Right lobe of liver (tissue), 4 donors: ENCODE measurements at regions not wholly inside any gene's neighbourhood (a gene's known extent, or its start where the extent isn't known, plus 50 kb on each side); places are given as distances from the start of the nearest gene placed in this dataset.

Experiments
- POLR2A ChIP-seq: fragments of 450-650 bp; IDR thresholded peaks from one replicate; pipeline ENCODE4 v1.6.1; 2017; ENCODE audit warnings: antibody characterized with exemption, mild to moderate bottlenecking
- TF ChIP-seq, protein P1 (sequence below), 4 donors: fragments of 200-600 bp in 3 of 4; fragments of 450-650 bp in 1 of 4; IDR thresholded peaks; one replicate each; pipeline versions ENCODE4 v1.5.1 to v1.8.0; 2016 to 2022; ENCODE audit warnings: antibody characterized with exemption in 4 of 4, mild to moderate bottlenecking in 2 of 4
- donor health status: DM: no; HTN: no; CAD: no.
- donor health status: DM: no; HTN: no; CAD: no.
- donor health status: DM: no; HTN: yes; CAD: no.

GRCh38 chr5:74426506-74426905, 214.0 kb downstream of the ENC1 start:
- TF ChIP-seq, protein P1, sequence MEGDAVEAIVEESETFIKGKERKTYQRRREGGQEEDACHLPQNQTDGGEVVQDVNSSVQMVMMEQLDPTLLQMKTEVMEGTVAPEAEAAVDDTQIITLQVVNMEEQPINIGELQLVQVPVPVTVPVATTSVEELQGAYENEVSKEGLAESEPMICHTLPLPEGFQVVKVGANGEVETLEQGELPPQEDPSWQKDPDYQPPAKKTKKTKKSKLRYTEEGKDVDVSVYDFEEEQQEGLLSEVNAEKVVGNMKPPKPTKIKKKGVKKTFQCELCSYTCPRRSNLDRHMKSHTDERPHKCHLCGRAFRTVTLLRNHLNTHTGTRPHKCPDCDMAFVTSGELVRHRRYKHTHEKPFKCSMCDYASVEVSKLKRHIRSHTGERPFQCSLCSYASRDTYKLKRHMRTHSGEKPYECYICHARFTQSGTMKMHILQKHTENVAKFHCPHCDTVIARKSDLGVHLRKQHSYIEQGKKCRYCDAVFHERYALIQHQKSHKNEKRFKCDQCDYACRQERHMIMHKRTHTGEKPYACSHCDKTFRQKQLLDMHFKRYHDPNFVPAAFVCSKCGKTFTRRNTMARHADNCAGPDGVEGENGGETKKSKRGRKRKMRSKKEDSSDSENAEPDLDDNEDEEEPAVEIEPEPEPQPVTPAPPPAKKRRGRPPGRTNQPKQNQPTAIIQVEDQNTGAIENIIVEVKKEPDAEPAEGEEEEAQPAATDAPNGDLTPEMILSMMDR (IDR thresholded peaks at IDR 0.05) = no peak
- no peak for TF ChIP-seq POLR2A
